Panc1 (cell line): ENCODE measurements at regions not wholly inside any gene's neighbourhood (a gene's known extent, or its start where the extent isn't known, plus 50 kb on each side); places are given as distances from the start of the nearest gene placed in this dataset.

Experiments
- CTCF ChIP-seq: fragments of 450-650 bp; IDR thresholded peaks from 2 replicates; pipeline ENCODE4 v1.5.1; 2017; ENCODE audit warnings: mild to moderate bottlenecking
- POLR2AphosphoS5 ChIP-seq: IDR thresholded peaks from 2 replicates; pipeline ENCODE4 v1.6.1; 2012; ENCODE audit warnings: mild to moderate bottlenecking, low read depth, low read length, moderate library complexity
- SIN3A ChIP-seq: IDR thresholded peaks from 2 replicates; pipeline ENCODE4 v1.6.1; 2012; ENCODE audit warnings: low read depth, mild to moderate bottlenecking, low read length, moderate library complexity, borderline replicate concordance; ENCODE audit not compliant: insufficient read depth
- TCF7L2 ChIP-seq: IDR thresholded peaks from 2 replicates; pipeline ENCODE4 v1.6.1; 2011; ENCODE audit warnings: mild to moderate bottlenecking, low read depth, low read length, inconsistent platforms

GRCh38 chr2:153770359-153770991 is 101.2 kb upstream of the GALNT13 start:
- TF ChIP-seq CTCF (peak; percentile 14; the same call in 1 of the 2 replicates), TCF7L2 (no peak), SIN3A (no peak), POLR2AphosphoS5 (no peak)
